RWPE2 (cell line): ENCODE measurements at regions not wholly inside any gene's neighbourhood (a gene's known extent, or its start where the extent isn't known, plus 50 kb on each side); places are given as distances from the start of the nearest gene placed in this dataset.

Source experiments
- ATAC-seq: fragments of 200-7000 bp; cut with Tn5 transposase; 3 replicates; pipeline ENCODE4 v1.9.1; 2021; ENCODE audit warnings: low read depth
- DNase-seq: peaks from one replicate; pipeline ENCODE4 v3.0.0-alpha.2; 2020; ENCODE audit warnings: low spot score
- H3K27ac ChIP-seq: fragments of 450-650 bp; 2 replicates; pipeline ENCODE4 v1.5.1; 2017; ENCODE audit warnings: mild to moderate bottlenecking; ENCODE audit not compliant: poor library complexity, severe bottlenecking
- H3K27me3 ChIP-seq: fragments of 250-450 bp; sonication (Bioruptor Pico); 2 replicates; pipeline ENCODE4 v1.5.1; 2021; ENCODE audit warnings: mild to moderate bottlenecking, moderate library complexity; ENCODE audit not compliant: insufficient read depth, poor library complexity, severe bottlenecking
- H3K36me3 ChIP-seq: fragments of 250-450 bp; sonication (Bioruptor Pico); 2 replicates; pipeline ENCODE4 v1.5.1; 2020; ENCODE audit warnings: low read depth, mild to moderate bottlenecking, moderate library complexity
- H3K4me1 ChIP-seq: fragments of 250-450 bp; sonication (Bioruptor Pico); 2 replicates; pipeline ENCODE4 v1.5.1; 2021; ENCODE audit warnings: mild to moderate bottlenecking, moderate library complexity; ENCODE audit not compliant: insufficient read depth, poor library complexity, severe bottlenecking
- H3K4me3 ChIP-seq: fragments of 250-450 bp; sonication (Bioruptor Pico); 2 replicates; pipeline ENCODE4 v1.5.1; 2021; ENCODE audit warnings: mild to moderate bottlenecking, moderate library complexity; ENCODE audit not compliant: severe bottlenecking
- H3K9me3 ChIP-seq: fragments of 250-450 bp; sonication (Bioruptor Pico); 2 replicates; pipeline ENCODE4 v1.5.1; 2021; ENCODE audit warnings: mild to moderate bottlenecking, moderate library complexity; ENCODE audit not compliant: severe bottlenecking
- TF ChIP-seq, protein P1 (sequence below): fragments of 450-650 bp; IDR thresholded peaks from one replicate; pipeline ENCODE4 v1.5.1; 2017; ENCODE audit warnings: mild to moderate bottlenecking, moderate library complexity; ENCODE audit not compliant: poor library complexity, severe bottlenecking

DNA sequence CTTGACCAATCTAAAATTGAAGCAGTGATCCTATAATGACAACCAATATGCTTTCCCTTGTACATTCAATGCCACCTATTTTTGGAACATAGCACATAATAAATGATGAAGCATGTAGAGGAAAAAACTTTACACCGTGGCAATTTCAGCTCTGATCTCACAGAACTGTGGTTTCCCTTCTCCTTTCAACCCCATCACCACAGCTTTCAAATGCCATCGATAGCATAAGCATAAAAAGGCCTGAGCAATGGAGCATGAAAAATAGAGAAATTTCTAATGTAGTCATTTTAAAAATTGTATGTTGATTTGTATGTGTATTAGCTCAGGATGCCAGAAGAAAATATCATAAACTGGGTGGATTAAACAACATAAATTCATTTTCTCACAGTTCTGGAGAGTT is 406.0 kb upstream of the TMCO5A start:
- Histone ChIP-seq H3K27ac (no peak overlapping the region), H3K4me1 (no peaks in the 10 kb centered on the region), H3K36me3 (no peaks in the 10 kb centered on the region), H3K4me3 (no peak overlapping the region), H3K9me3 (no peaks in the 10 kb centered on the region), H3K27me3 (peaks cover 31% of the 10 kb centered on the region)
- no peak for DNase-seq
- TF ChIP-seq, protein P1, sequence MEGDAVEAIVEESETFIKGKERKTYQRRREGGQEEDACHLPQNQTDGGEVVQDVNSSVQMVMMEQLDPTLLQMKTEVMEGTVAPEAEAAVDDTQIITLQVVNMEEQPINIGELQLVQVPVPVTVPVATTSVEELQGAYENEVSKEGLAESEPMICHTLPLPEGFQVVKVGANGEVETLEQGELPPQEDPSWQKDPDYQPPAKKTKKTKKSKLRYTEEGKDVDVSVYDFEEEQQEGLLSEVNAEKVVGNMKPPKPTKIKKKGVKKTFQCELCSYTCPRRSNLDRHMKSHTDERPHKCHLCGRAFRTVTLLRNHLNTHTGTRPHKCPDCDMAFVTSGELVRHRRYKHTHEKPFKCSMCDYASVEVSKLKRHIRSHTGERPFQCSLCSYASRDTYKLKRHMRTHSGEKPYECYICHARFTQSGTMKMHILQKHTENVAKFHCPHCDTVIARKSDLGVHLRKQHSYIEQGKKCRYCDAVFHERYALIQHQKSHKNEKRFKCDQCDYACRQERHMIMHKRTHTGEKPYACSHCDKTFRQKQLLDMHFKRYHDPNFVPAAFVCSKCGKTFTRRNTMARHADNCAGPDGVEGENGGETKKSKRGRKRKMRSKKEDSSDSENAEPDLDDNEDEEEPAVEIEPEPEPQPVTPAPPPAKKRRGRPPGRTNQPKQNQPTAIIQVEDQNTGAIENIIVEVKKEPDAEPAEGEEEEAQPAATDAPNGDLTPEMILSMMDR: no peak
- ATAC-seq: no peak

DNA sequence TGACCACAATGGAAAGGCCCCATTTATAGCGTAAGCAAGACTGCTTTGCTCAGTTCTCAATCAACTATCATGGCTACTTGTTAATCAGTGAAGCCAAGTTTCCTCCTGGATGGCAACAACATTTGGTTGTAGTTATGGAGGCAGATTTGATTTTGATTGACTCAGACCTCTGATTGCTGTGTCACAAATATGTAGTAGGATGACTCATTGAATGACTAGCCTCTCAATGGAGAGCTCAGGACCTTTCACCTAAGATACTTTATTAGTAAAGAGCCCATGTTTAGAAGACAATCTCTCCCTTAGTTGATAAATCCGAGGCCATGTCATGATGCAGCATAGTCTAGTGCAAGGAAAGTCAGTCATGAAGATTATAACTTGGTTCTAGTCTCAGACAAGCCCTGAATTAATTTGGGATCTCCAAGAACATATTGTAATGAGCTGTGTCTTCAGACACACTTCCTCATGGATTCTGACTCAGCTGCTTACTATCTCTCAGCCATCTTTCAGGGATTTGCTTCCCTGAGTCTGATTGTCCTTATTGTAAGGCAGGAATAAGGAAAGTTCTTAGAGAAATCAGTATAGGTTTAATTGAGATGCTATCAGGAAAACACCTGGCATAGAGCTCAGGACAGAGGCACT is 397.4 kb upstream of the TMCO5A start:
- Histone ChIP-seq H3K36me3 (no peaks in the 10 kb centered on the region), H3K27ac (no peak overlapping the region), H3K4me3 (no peak overlapping the region), H3K27me3 (peaks cover 19% of the 10 kb centered on the region), H3K4me1 (no peaks in the 10 kb centered on the region), H3K9me3 (no peaks in the 10 kb centered on the region)
- TF ChIP-seq, protein P1: no peak
- ATAC-seq (peak; percentile 31; the same call in 2 of the 3 replicates), DNase-seq (no peak)

DNA sequence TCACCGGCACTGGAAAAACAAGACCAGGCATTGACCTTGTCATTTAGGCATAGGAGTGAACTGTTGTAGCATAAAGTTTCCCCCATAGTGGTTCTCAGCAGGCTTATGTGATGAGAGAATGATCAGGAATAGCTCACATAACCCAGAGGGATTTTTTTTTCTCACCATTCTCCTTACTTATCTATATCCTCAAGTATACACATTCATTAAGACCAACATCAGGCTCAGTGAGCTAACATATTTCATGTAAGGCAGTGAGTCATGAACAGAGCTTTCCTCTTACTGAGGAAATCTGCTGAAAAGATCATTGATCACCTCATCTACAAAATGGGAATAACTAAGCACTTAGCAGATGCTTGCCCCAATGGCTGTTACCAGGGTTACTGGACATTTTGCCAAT is 396.6 kb upstream of the TMCO5A start:
- no peak overlapping the region for H3K27ac ChIP-seq
- H3K9me3 ChIP-seq: no peaks in the 10 kb centered on the region
- no peak overlapping the region for H3K4me3 ChIP-seq
- TF ChIP-seq, protein P1: no peak
- H3K4me1 ChIP-seq: no peaks in the 10 kb centered on the region
- ATAC-seq (no peak), DNase-seq (no peak)
- no peaks in the 10 kb centered on the region for H3K36me3 ChIP-seq
- H3K27me3 ChIP-seq: peaks cover 26% of the 10 kb centered on the region

DNA sequence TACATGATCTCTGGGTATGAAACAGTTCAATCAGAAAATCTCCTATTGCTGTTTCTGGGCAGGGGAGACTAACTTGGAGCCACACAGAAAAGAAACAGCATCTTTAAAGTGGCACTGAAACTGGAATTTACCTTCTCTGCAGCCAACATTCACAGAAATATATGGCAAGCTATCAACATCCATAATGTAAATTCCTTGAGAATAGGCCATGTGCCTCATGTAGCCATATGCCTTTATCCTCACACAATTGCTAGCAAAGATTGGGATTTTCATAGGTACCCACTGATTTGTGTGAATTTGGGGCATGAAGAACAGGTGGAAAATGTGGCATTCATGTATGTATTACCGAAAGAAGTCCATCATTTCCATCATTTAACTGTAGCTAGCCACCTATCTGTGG is 386.3 kb upstream of the TMCO5A start:
- H3K36me3 ChIP-seq: no peaks in the 10 kb centered on the region
- no peak for DNase-seq
- TF ChIP-seq, protein P1: no peak

DNA sequence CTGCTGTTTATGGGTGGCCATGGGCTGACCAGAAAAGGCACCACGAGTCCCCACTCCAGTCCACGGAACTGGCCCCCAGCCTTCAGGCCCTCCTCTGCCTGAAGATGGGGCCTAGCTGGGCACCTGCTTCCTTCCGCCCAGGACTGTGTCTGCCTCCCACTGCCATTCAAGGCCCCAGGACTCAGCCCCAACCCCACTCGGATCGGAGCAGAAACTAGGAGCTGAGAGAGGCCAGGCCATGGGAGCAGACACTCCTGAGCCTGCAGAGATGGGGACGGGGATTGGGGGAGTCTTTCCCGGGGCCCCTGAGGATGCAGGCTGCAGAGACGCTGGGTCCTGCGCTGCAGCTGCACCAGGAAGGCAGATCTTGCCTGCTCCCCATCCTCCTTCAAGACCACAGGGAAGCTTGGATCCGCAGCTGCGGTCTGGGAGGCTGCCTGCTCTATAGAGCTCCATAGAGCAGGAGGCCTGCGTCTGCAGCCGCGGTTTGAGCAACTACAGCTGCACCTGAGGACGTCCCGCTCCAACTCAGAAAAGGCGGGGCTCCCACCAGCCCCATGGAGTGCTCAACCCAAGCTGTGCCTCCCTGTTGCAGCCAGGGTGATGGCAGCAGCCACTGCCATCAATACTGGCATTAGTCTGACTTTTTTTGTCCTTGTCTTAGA is 383.9 kb upstream of the TMCO5A start:
- ATAC-seq (no peak), DNase-seq (peak; percentile 47)
- Histone ChIP-seq H3K9me3 (no peaks in the 10 kb centered on the region), H3K27me3 (peaks cover 16% of the 10 kb centered on the region), H3K4me3 (no peak overlapping the region), H3K27ac (no peak overlapping the region), H3K36me3 (no peaks in the 10 kb centered on the region), H3K4me1 (no peaks in the 10 kb centered on the region)
- TF ChIP-seq, protein P1: no peak

More for the DNA sequence above, 386.3 kb upstream of the TMCO5A start:
- peaks cover 33% of the 10 kb centered on the region for H3K27me3 ChIP-seq
- no peaks in the 10 kb centered on the region for H3K4me1 ChIP-seq
- H3K9me3 ChIP-seq: no peaks in the 10 kb centered on the region
- ATAC-seq: no peak
- H3K4me3 ChIP-seq: no peak overlapping the region
- no peak overlapping the region for H3K27ac ChIP-seq
